ENCODE measurements at regions not wholly inside any gene's neighbourhood (a gene's known extent, or its start where the extent isn't known, plus 50 kb on each side); places are given as distances from the start of the nearest gene placed in this dataset.

- no peak overlapping the region for H3K4me2 ChIP-seq (ENCODE audit: low read length)
- no peaks in the 10 kb centered on the region for H3F3A ChIP-seq (ENCODE audit: control insufficient read depth, insufficient read depth)
- TF ChIP-seq CTCF (IDR thresholded peaks at IDR 0.05; ENCODE audit: low read depth, low read length, poor library complexity, severe bottlenecking) (no peak), EZH2phosphoT487 (IDR thresholded peaks at IDR 0.05; ENCODE audit: borderline replicate concordance, low read length) (no peak)
- no peaks in the 10 kb centered on the region for H3K27me3 ChIP-seq (ENCODE audit: control insufficient read depth, low read length)
- no peaks in the 10 kb centered on the region for H3K9me3 ChIP-seq (ENCODE audit: control insufficient read depth, insufficient read depth, low read length)
- H3K36me3 ChIP-seq (ENCODE audit: control insufficient read depth, low read length) = no peaks in the 10 kb centered on the region
- H4K20me1 ChIP-seq (ENCODE audit: control insufficient read depth, insufficient read depth, low read depth, low read length) = no peaks in the 10 kb centered on the region
- H3K4me3 ChIP-seq (ENCODE audit: low read length) = no peak overlapping the region
- H3K79me2 ChIP-seq (ENCODE audit: control insufficient read depth, low read length) = no peaks in the 10 kb centered on the region
- no peaks in the 10 kb centered on the region for H3K4me1 ChIP-seq (ENCODE audit: control insufficient read depth, low read length)
- no peaks in the 10 kb centered on the region for H3K9me2 ChIP-seq (replicated peaks; ENCODE audit: control insufficient read depth, low read length)
- H3K27ac ChIP-seq (ENCODE audit: low read depth, low read length) = no peak overlapping the region
Observed at GRCh38 chr19:30318936-30319335, 53.2 kb upstream of the ZNF536 start.

GRCh38 chr19:30319411-30319810 is 52.8 kb upstream of the ZNF536 start:
- Histone ChIP-seq H3K27me3 (ENCODE audit: control insufficient read depth, low read length) (no peaks in the 10 kb centered on the region), H3K9me2 (replicated peaks; ENCODE audit: control insufficient read depth, low read length) (no peaks in the 10 kb centered on the region), H3K9me3 (ENCODE audit: control insufficient read depth, insufficient read depth, low read length) (no peaks in the 10 kb centered on the region), H3K79me2 (ENCODE audit: control insufficient read depth, low read length) (no peaks in the 10 kb centered on the region), H3K27ac (ENCODE audit: low read depth, low read length) (no peak overlapping the region), H3F3A (ENCODE audit: control insufficient read depth, insufficient read depth) (no peaks in the 10 kb centered on the region), H3K36me3 (ENCODE audit: control insufficient read depth, low read length) (no peaks in the 10 kb centered on the region), H3K4me2 (ENCODE audit: low read length) (no peak overlapping the region), H3K4me3 (ENCODE audit: low read length) (no peak overlapping the region), H3K4me1 (ENCODE audit: control insufficient read depth, low read length) (no peaks in the 10 kb centered on the region), H4K20me1 (ENCODE audit: control insufficient read depth, insufficient read depth, low read depth, low read length) (no peaks in the 10 kb centered on the region)
- no peak for TF ChIP-seq EZH2phosphoT487 (IDR thresholded peaks at IDR 0.05; ENCODE audit: borderline replicate concordance, low read length)
- TF ChIP-seq CTCF (IDR thresholded peaks at IDR 0.05; ENCODE audit: low read depth, low read length, poor library complexity, severe bottlenecking) = no peak

GRCh38 chr19:30319876-30320275 is 52.3 kb upstream of the ZNF536 start:
- Histone ChIP-seq H3K4me2 (ENCODE audit: low read length) (no peak overlapping the region), H3K27ac (ENCODE audit: low read depth, low read length) (no peak overlapping the region), H4K20me1 (ENCODE audit: control insufficient read depth, insufficient read depth, low read depth, low read length) (no peaks in the 10 kb centered on the region), H3K27me3 (ENCODE audit: control insufficient read depth, low read length) (no peaks in the 10 kb centered on the region), H3K4me3 (ENCODE audit: low read length) (no peak overlapping the region), H3K4me1 (ENCODE audit: control insufficient read depth, low read length) (no peaks in the 10 kb centered on the region), H3K79me2 (ENCODE audit: control insufficient read depth, low read length) (no peaks in the 10 kb centered on the region), H3K36me3 (ENCODE audit: control insufficient read depth, low read length) (no peaks in the 10 kb centered on the region), H3K9me2 (replicated peaks; ENCODE audit: control insufficient read depth, low read length) (no peaks in the 10 kb centered on the region), H3F3A (ENCODE audit: control insufficient read depth, insufficient read depth) (no peaks in the 10 kb centered on the region), H3K9me3 (ENCODE audit: control insufficient read depth, insufficient read depth, low read length) (no peaks in the 10 kb centered on the region)
- TF ChIP-seq CTCF (IDR thresholded peaks at IDR 0.05; ENCODE audit: low read depth, low read length, poor library complexity, severe bottlenecking) (no peak), EZH2phosphoT487 (IDR thresholded peaks at IDR 0.05; ENCODE audit: borderline replicate concordance, low read length) (no peak)

GRCh38 chr19:30320466-30320865 is 51.7 kb upstream of the ZNF536 start:
- Histone ChIP-seq H3K4me3 (ENCODE audit: low read length) (no peak overlapping the region), H3K4me1 (ENCODE audit: control insufficient read depth, low read length) (no peaks in the 10 kb centered on the region), H3F3A (ENCODE audit: control insufficient read depth, insufficient read depth) (no peaks in the 10 kb centered on the region), H4K20me1 (ENCODE audit: control insufficient read depth, insufficient read depth, low read depth, low read length) (no peaks in the 10 kb centered on the region), H3K9me2 (replicated peaks; ENCODE audit: control insufficient read depth, low read length) (no peaks in the 10 kb centered on the region), H3K4me2 (ENCODE audit: low read length) (no peak overlapping the region), H3K27ac (ENCODE audit: low read depth, low read length) (no peak overlapping the region), H3K79me2 (ENCODE audit: control insufficient read depth, low read length) (no peaks in the 10 kb centered on the region), H3K36me3 (ENCODE audit: control insufficient read depth, low read length) (no peaks in the 10 kb centered on the region), H3K27me3 (ENCODE audit: control insufficient read depth, low read length) (no peaks in the 10 kb centered on the region), H3K9me3 (ENCODE audit: control insufficient read depth, insufficient read depth, low read length) (no peaks in the 10 kb centered on the region)
- no peak for TF ChIP-seq EZH2phosphoT487 (IDR thresholded peaks at IDR 0.05; ENCODE audit: borderline replicate concordance, low read length)
- TF ChIP-seq CTCF (IDR thresholded peaks at IDR 0.05; ENCODE audit: low read depth, low read length, poor library complexity, severe bottlenecking) = no peak

All from DOHH2 (cell line).